ENCODE measurements at regions not wholly inside any gene's neighbourhood (a gene's known extent, or its start where the extent isn't known, plus 50 kb on each side); places are given as distances from the start of the nearest gene placed in this dataset.

GRCh38 chr6:87847135-87847829, 145.2 kb upstream of the AKIRIN2 start:
- DNase-seq: no peak

- DNase-seq: no peak
Observed at GRCh38 chr6:87846434-87846833, 144.4 kb upstream of the AKIRIN2 start.

GRCh38 chr6:87840324-87840723, 138.3 kb upstream of the AKIRIN2 start:
- no peak for DNase-seq

GRCh38 chr6:87837876-87838275, 135.8 kb upstream of the AKIRIN2 start:
- no peak for DNase-seq

- no peak for DNase-seq
Observed at GRCh38 chr6:87837444-87837843, 135.4 kb upstream of the AKIRIN2 start.

- no peak for DNase-seq
Observed at GRCh38 chr6:87832025-87832825, 130.2 kb upstream of the AKIRIN2 start.

- DNase-seq: no peak
Observed at GRCh38 chr6:87830907-87831306, 128.9 kb upstream of the AKIRIN2 start.

GRCh38 chr6:87829622-87830121, 127.6 kb upstream of the AKIRIN2 start:
- no peak for DNase-seq

GRCh38 chr6:87828044-87828443, 126.0 kb upstream of the AKIRIN2 start:
- DNase-seq: no peak

- no peak for DNase-seq
Observed at GRCh38 chr6:87827346-87827745, 125.3 kb upstream of the AKIRIN2 start.

- no peak for DNase-seq
Observed at GRCh38 chr6:87826424-87826823, 124.4 kb upstream of the AKIRIN2 start.

GRCh38 chr6:87825821-87826221, 123.8 kb upstream of the AKIRIN2 start:
- no peak for DNase-seq

GRCh38 chr6:87824958-87825491, 123.0 kb upstream of the AKIRIN2 start:
- no peak for DNase-seq

GRCh38 chr6:87822011-87822410, 120.0 kb upstream of the AKIRIN2 start:
- no peak for DNase-seq

GRCh38 chr6:87820343-87820984, 118.4 kb upstream of the AKIRIN2 start:
- no peak for DNase-seq

GRCh38 chr6:87817183-87817582, 115.2 kb upstream of the AKIRIN2 start:
- no peak for DNase-seq

GRCh38 chr6:87815449-87815848, 113.4 kb upstream of the AKIRIN2 start:
- no peak for DNase-seq

GRCh38 chr6:87808005-87808757, 106.1 kb upstream of the AKIRIN2 start:
- no peak for DNase-seq

GRCh38 chr6:87807475-87807874, 105.4 kb upstream of the AKIRIN2 start:
- DNase-seq: no peak

- DNase-seq: no peak
Observed at GRCh38 chr6:87806635-87807034, 104.6 kb upstream of the AKIRIN2 start.

GRCh38 chr6:87806099-87806498, 104.1 kb upstream of the AKIRIN2 start:
- no peak for DNase-seq

GRCh38 chr6:87803791-87804190, 101.8 kb upstream of the AKIRIN2 start:
- DNase-seq: no peak

- DNase-seq: no peak
Observed at GRCh38 chr6:87799651-87800050, 97.6 kb upstream of the AKIRIN2 start.
